Activated CD4-positive, alpha-beta T cell treated with anti-CD3 and anti-CD28 coated beads for 24 hours (primary cell): ENCODE measurements at regions not wholly inside any gene's neighbourhood (a gene's known extent, or its start where the extent isn't known, plus 50 kb on each side); places are given as distances from the start of the nearest gene placed in this dataset.

Source experiments
- DNase-seq, 2 donors: peaks; one replicate each; pipeline ENCODE4 v3.0.0-alpha.2; 2020; ENCODE audit warnings: low read depth in 2 of 2

- DNase-seq: no peak
These were observed 224.9 kb downstream of the ANKRD60 start for GRCh38 chr20:58003525-58003924.

- DNase-seq: no peak
These were observed 225.6 kb downstream of the ANKRD60 start for GRCh38 chr20:58002901-58003300.

DNA sequence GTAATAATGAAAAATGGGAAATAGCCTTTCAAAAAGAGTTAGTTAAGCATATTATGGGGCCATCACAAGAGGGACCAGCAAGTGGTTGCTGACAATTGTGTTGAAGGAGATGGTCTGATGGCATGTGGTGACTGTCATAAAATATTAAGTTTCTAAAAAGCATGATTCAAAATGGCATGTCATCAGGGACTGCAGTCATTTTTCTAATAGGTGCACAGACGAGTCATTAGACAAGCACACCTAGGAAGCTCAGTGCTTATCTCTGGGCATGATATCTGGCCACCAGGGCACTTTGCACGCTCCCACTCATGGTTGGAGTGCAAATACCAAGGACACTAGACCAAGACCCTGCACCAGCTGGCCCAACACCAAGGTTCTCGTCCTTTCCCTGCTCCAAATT lies 226.5 kb downstream of the ANKRD60 start:
- DNase-seq: no peak

DNA sequence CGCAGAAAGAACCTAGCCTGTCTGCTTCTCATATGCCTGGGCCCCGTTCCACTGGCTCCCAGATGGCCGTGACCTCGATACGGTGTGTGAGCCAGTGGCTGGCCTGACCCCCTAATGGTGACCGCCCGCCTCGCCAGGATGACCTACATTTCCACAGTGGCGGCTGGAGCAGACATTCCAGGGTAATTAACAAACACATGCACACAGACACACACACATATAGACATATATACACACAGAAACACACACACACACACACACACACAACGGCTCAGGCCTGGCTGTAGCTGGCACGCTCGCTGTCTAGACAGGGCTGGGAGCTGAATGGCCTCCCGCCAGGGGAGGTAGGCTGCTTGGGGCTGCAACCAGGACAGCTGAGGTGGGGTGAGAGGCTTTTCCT lies 227.1 kb downstream of the ANKRD60 start:
- DNase-seq: no peak

DNA sequence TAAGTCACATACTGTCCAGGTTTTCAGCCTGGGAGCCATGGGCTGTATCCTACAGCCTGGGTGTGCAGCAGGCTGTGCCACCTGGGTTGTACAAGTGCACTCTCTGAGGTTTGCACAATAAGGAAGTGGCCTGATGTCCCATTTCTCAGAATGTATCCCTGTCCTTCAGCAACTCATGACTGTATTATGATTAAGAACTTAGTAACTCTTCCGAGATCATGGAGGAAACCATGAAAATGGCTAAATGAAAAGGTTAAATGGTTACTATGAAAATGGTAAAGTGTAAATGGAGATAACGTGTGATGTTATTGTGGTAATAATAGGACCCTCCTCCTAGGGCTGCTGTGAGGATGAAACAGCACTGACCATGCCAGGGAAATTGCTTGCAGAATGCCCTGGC lies 227.6 kb downstream of the ANKRD60 start:
- DNase-seq: no peak

- no peak for DNase-seq
These were observed 228.9 kb downstream of the ANKRD60 start for GRCh38 chr20:57999465-58000111.

GRCh38 chr20:57998981-57999464 lies 229.4 kb downstream of the ANKRD60 start:
- no peak for DNase-seq

GRCh38 chr20:57998276-57998675 lies 230.2 kb downstream of the ANKRD60 start:
- no peak for DNase-seq

DNA sequence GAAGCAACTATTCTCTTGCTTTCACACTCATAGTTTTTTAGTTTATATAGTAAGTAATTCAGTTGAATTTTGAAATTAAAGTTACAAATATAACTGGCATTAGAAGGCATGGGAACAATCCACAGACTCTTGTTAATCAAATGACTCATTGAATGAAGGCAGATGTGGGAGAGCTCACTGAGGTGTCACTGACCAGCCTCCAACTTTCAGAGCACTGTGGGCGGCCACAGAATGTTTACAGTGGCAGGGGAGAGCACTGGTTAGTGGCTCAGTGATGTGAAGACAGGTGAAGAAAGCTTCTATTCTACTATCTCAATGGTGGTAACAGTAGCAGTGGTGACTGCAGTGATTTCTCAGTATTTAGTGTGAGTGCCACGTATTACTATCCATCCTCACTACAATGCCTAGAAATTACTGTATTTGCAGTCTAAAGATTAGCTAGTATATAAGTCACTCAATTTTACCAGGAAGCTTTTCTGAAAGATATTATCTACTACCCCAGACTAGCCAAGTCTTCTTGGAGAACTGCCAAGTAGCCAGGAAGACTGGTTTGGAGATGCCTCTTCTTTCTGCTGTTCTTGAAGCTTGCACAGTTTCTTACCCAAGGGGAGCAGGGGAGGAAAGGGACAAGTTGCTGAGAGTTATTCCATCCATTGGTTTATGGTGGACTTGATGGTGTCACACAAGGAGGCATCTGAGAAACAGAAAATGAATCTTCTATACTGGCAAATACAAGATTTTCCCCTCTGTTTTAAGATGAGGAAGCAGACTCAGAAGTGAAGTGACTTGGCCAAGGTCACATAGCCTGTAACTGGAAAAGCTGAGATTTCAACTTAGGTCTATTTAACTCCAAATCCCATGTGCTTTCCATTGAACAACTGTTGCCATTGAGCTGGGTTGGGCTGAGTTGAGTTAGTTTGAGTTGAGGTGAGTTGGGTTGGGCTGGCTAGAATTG lies 231.2 kb downstream of the ANKRD60 start:
- DNase-seq: no peak

- DNase-seq: no peak
These were observed 232.0 kb downstream of the ANKRD60 start for GRCh38 chr20:57996465-57996864.

DNA sequence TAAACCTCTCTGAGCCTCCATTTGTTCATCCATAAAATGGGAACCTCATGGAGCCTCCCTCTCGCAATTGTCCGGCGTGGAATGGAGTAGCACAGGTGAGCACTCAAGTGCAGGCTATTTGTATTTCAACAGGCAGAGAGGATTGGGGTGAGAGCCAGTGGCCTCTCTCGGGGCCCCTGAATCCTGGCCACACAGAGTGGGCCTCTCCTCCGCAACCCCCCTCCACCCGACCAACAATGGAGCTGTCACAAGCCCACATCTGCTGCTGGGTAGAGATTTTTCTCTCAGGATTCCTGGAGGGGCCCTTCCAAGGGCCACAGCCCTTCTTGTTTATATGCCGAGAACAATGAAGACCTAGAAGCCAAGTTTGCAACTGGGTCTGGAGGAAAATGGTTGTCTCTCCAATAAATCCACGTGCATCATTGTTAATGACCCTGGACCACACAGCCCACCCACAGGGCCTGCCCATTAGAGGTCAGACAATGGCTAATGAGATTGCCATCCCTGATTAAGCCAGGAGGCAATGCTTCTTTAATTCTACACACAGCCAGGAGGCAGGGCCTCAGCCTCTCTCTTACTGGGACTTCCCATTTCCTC lies 233.0 kb downstream of the ANKRD60 start:
- no peak for DNase-seq

DNA sequence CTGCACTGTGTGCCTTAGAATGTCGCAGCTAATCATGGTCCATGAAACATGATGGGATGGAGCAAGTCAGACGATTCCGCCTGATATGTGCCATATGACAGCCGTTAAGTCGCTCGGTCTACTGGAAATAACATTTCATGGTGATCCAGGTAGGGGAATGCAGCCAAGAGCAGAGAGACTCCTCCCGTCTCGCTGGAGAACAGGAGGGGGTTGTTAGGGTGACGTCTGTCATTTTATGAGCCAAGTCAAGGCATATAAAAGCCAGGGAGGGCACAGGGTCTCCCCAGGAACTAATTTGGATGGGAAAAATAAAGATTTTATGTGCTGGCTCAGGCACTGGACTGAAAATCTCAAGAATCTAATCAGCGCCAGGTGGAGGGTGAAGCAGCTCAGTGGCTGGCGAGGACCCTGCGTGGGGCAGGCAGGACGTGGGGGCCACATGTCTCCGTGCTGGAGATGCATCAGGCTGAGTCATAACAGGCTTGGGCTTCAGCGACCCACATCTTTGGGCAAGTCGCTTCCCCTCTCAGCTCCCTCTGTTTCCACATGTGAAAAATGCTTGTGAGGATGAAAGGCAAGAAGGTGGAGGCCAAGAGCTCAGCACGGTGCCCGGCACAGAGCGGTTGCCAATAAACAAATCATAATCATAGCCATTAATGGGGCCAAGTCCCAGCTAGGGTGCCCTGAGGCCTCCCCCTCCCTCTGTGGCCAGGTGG lies 234.6 kb downstream of the ANKRD60 start:
- DNase-seq: no peak

DNA sequence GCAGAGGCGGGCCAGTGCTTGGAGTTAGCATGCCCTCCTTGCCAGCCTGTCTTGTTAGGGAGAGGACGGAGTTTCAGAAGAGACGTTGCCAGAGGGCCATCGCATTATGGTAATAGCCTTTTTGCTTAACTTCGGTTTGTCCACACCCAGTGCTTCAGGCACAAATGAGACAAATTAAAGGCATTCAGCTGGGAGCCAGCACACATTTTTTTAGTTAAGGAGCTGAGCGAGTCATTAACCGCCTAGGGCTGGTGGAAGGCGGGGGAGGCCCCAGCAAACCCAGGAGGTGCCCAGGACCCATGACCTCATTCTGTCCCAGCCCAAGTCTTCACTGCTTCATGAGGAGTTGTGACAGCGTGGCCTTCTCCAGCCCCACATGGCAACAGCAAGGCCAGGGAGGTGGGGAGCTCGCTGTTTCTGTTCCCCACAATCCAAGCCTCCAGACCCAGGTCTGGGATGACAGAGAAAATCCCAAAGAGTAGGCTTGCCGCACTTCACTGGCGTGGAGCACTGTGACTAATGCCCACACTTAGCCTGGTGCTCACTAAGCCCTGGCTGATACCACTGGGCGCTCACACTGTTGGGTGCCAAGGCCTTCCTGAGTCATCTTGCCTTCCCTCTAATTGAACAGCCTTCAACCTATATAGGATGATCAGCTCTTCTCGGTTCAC lies 237.1 kb downstream of the ANKRD60 start:
- DNase-seq: no peak

GRCh38 chr20:57990396-57990987 lies 238.0 kb downstream of the ANKRD60 start:
- no peak for DNase-seq

- DNase-seq: no peak
These were observed 239.6 kb downstream of the ANKRD60 start for GRCh38 chr20:57988828-57989227.

GRCh38 chr20:57988422-57988821 lies 240.0 kb downstream of the ANKRD60 start:
- DNase-seq: no peak

- DNase-seq: no peak
These were observed 240.8 kb downstream of the ANKRD60 start for GRCh38 chr20:57987659-57988058.

- DNase-seq: no peak
These were observed 241.8 kb downstream of the ANKRD60 start for GRCh38 chr20:57986666-57987065.

- DNase-seq: no peak
These were observed 243.2 kb downstream of the ANKRD60 start for GRCh38 chr20:57985278-57985677.

GRCh38 chr20:57983082-57983481 lies 245.4 kb downstream of the ANKRD60 start:
- no peak for DNase-seq

- DNase-seq: no peak
These were observed 247.9 kb downstream of the ANKRD60 start for GRCh38 chr20:57980506-57980905.
